ENCODE measurements at regions not wholly inside any gene's neighbourhood (a gene's known extent, or its start where the extent isn't known, plus 50 kb on each side); places are given as distances from the start of the nearest gene placed in this dataset.

DNA sequence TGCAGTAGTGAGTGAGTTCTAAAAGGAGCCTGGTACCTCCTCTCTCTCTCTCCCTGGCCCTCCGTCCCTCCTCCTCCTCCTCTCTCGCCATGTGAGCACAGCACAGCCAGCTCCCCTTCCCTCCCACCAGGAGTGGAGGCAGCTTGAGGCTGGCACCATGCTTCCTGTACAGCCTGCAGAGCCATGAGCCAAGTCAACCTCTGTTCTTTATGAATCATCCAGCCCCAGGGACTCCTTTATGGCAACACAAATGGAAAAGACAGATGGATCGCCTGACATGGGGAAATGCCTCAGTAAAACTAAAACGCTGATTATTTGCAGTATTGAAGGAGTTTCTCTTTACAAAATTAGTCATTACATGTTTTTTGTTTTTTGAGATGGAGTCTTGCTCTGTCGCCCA is 233.7 kb upstream of the ARID1B start:
- CTCF ChIA-PET: no interaction called here
- no peak for DNase-seq (ENCODE audit: low read depth, low spot score)

DNA sequence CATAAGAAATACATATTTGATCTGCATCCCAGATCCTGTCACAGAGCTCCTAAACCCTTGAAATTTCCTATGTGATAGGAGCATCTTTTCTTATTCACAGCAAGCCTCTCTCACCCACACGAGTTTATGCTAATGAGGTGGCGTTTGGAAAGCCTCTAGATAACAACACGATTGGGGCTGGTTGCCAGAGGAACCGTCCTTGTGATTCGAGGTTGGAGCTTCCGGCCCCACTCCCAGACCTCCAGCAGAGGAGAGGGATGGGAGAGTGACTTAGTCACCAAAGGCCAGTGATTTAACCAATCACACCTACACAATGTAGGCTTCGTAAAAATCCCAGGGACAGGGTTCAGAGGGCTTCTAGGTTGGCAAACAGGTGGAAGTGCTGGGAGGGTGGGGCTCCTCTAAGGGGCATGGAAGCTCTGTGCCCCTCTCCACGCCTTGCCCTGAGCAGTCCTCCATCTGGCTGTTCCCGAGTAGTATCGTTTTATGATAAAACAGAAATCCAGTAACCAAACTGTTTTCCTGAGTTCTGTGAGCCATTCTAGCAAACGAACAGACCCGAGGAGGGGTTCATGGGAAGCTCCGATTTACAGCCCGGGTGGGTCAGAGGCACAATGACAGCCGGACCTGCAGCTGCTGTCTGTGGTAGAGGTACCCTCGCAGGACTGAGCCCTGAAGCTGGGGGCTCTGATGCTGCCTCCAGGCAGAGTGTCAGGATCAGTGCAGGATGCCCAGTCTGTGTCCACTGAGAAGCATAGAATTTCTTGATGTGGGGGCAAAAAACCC is 238.1 kb upstream of the ARID1B start:
- ChIA-PET CTCF (no interaction called here), POLR2A (no interaction called here)
- TF ChIP-seq, protein P1, sequence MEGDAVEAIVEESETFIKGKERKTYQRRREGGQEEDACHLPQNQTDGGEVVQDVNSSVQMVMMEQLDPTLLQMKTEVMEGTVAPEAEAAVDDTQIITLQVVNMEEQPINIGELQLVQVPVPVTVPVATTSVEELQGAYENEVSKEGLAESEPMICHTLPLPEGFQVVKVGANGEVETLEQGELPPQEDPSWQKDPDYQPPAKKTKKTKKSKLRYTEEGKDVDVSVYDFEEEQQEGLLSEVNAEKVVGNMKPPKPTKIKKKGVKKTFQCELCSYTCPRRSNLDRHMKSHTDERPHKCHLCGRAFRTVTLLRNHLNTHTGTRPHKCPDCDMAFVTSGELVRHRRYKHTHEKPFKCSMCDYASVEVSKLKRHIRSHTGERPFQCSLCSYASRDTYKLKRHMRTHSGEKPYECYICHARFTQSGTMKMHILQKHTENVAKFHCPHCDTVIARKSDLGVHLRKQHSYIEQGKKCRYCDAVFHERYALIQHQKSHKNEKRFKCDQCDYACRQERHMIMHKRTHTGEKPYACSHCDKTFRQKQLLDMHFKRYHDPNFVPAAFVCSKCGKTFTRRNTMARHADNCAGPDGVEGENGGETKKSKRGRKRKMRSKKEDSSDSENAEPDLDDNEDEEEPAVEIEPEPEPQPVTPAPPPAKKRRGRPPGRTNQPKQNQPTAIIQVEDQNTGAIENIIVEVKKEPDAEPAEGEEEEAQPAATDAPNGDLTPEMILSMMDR (IDR thresholded peaks at IDR 0.05; ENCODE audit: insufficient read depth, low read length, missing control alignments): no peak
- H3K4me3 ChIP-seq (ENCODE audit: low read depth, low read length): no peak overlapping the region
- DNase-seq (ENCODE audit: low read depth, low spot score): no peak

More for the DNA sequence above, 233.7 kb upstream of the ARID1B start:
- POLR2A ChIA-PET: no interaction called here
- TF ChIP-seq, protein P1 (IDR thresholded peaks at IDR 0.05; ENCODE audit: insufficient read depth, low read length, missing control alignments): no peak
- no peak overlapping the region for H3K4me3 ChIP-seq (ENCODE audit: low read depth, low read length)

DNA sequence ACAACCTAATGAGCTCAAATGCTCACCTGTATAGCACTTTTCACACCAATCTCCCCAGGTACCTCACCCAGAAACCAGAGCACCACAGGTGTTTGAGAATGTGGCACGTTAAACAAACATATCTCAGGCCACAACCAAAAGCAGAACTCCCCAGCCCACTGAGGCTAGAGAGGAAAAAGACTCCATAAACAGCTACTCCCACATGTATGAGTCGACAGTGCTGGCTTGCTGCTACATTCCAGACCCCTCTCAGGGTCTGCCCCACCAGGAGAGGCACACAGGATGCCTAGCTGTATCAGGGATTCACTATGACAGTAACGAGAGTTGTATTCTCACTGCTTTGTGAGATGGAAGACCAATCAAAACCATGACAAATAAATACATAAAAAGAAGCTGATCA is 242.6 kb upstream of the ARID1B start:
- CTCF ChIA-PET: no interaction called here

DNA sequence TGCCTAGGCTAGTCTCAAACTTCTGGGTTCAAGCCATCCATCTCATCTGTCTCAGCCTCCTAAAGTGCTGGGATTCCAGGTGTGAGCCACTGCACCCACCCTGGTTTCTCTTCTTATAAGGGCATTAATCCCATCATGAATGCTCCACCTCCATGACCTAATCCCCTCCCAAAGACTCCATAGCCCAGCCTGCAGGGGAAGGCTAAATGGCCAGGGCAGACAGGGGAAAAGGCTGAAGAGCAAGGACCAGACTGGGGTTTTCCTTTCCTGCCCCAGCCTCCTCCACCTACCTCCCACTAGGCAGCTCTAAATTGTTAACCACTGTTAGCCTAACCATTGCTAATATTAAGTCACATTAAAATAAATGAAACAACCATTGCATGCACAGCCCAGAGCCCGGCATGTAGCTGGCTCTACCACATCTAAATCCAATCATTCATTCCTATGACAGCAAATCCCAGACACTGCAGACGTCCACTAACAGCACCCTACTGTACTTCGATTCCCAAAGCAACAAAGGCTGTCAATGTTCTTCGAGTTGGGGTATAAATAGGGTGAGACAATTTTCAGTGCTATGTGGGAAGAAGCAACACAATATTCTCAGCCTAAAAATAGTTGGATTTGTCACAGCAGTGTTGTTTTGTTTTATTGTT is 243.2 kb upstream of the ARID1B start:
- POLR2A ChIA-PET: no interaction called here
- TF ChIP-seq, protein P1 (IDR thresholded peaks at IDR 0.05; ENCODE audit: insufficient read depth, low read length, missing control alignments): no peak
- no peak overlapping the region for H3K4me3 ChIP-seq (ENCODE audit: low read depth, low read length)
- CTCF ChIA-PET: no interaction called here
- DNase-seq (ENCODE audit: low read depth, low spot score): no peak

More for the DNA sequence above, 242.6 kb upstream of the ARID1B start:
- POLR2A ChIA-PET: no interaction called here
- H3K4me3 ChIP-seq (ENCODE audit: low read depth, low read length): no peak overlapping the region
- no peak for DNase-seq (ENCODE audit: low read depth, low spot score)
- TF ChIP-seq, protein P1 (IDR thresholded peaks at IDR 0.05; ENCODE audit: insufficient read depth, low read length, missing control alignments): no peak

DNA sequence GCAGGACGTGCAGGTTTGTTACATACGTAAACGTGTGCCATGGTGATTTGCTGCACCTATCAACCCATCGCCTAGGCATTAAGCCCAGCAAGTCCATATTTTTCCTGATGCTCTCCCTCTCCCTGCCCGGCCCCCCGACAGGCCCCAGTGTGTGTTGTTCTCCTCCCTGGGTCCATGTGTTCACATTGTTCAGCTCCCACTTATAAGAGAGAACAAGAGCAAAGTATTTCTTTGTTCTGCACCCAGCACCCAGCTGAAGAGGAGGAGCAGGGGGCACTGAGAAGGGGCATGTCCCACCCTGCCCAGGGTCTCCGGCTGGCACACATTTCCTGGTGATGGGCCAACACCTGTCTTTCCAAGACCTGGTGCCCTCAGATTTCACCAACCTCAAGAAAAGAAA is 251.1 kb upstream of the ARID1B start:
- CTCF ChIA-PET: no interaction called here
- no peak overlapping the region for H3K4me3 ChIP-seq (ENCODE audit: low read depth, low read length)
- POLR2A ChIA-PET: no interaction called here
- TF ChIP-seq, protein P1 (IDR thresholded peaks at IDR 0.05; ENCODE audit: insufficient read depth, low read length, missing control alignments): no peak
- DNase-seq (ENCODE audit: low read depth, low spot score): no peak

DNA sequence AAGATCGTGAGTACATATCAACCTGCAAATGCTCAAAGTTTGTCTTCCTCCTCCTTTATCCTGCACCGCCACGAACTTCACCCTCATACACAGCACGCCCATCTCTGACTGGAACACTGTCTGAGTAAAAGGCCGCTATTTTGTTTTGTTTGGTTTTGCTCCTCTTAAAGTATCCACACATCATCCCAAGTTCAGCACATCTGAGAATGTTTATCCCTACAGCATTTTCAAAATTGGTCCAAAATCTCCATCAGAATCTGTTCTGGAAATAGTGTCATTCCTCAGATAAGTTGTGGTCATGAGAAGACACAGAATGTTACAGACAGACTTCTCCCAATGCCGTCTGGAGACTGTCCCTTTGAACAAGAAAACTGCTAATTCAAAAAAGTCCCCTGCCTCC is 251.6 kb upstream of the ARID1B start:
- H3K4me3 ChIP-seq (ENCODE audit: low read depth, low read length): no peak overlapping the region
- POLR2A ChIA-PET: no interaction called here
- TF ChIP-seq, protein P1 (IDR thresholded peaks at IDR 0.05; ENCODE audit: insufficient read depth, low read length, missing control alignments): no peak
- CTCF ChIA-PET: no interaction called here
- no peak for DNase-seq (ENCODE audit: low read depth, low spot score)
